ENCODE measurements at regions not wholly inside any gene's neighbourhood (a gene's known extent, or its start where the extent isn't known, plus 50 kb on each side); places are given as distances from the start of the nearest gene placed in this dataset.

GRCh38 chr19:28874742-28875141, 338.2 kb downstream of the UQCRFS1 start:
- Histone ChIP-seq H3K4me2 (no peak overlapping the region), H3K27ac (no peak overlapping the region), H3K4me1 (no peaks in the 10 kb centered on the region), H3K9me3 (peaks cover 12% of the 10 kb centered on the region), H3K4me3 (no peak overlapping the region)
- TF ChIP-seq SREBF2 (IDR thresholded peaks at IDR 0.05) (no peak), ELK1 (IDR thresholded peaks at IDR 0.05; ENCODE audit: low read depth, low read length) (no peak), CEBPB (IDR thresholded peaks at IDR 0.05) (no peak), NR3C1 (IDR thresholded peaks at IDR 0.05) (no peak), FOSB (CRISPR knock-in tag; IDR thresholded peaks at IDR 0.05) (no peak), HDAC2 (IDR thresholded peaks at IDR 0.05) (no peak)
- 30% methylated on average over 9 of the region's 9 CpGs for WGBS (ENCODE audit: missing lambda C conversion rate)
- CTCF ChIA-PET = no interaction called here
- DNase-seq (ENCODE audit: low read depth in 1 of 2, low spot score in 1 of 2) (no peak), ATAC-seq (no peak), FAIRE-seq (no peak)
- POLR2A ChIA-PET = no interaction called here

- ATAC-seq (no peak), DNase-seq (ENCODE audit: low read depth in 1 of 2, low spot score in 1 of 2) (no peak), FAIRE-seq (no peak)
- Histone ChIP-seq H3K27ac (no peak overlapping the region), H3K4me1 (no peaks in the 10 kb centered on the region), H3K9me3 (peaks cover 16% of the 10 kb centered on the region), H3K4me3 (no peak overlapping the region), H3K4me2 (no peak overlapping the region)
- ChIA-PET POLR2A (no interaction called here), CTCF (interaction anchor here (0.6 kb wide), 1 partner anchor 130 kb away, joined by 3 read pairs; no protein-coding TSS in a partner anchor)
- no peak for TF ChIP-seq FOSL2 (IDR thresholded peaks at IDR 0.05)
- no peak for TF ChIP-seq FOSL2 (CRISPR knock-in tag; IDR thresholded peaks at IDR 0.05)
- no peak for TF ChIP-seq POLR2A (IDR thresholded peaks at IDR 0.05; ENCODE audit: low read length)
- no peak for TF ChIP-seq MYC (IDR thresholded peaks at IDR 0.05; ENCODE audit: borderline replicate concordance, low read length)
- no peak for TF ChIP-seq HOXA7 (CRISPR knock-in tag; IDR thresholded peaks at IDR 0.05)
- TF ChIP-seq CHD4 (IDR thresholded peaks at IDR 0.05; ENCODE audit: borderline replicate concordance) = no peak
- WGBS (ENCODE audit: missing lambda C conversion rate) = 5% methylated on average over 2 of the region's 2 CpGs
Observed at GRCh38 chr19:28873301-28873700, 339.6 kb downstream of the UQCRFS1 start.

- ATAC-seq (peak in 1 of 2 experiments; percentile 47; a peak in 3 of 6 replicates), FAIRE-seq (no peak), DNase-seq (ENCODE audit: low read depth in 1 of 2, low spot score in 1 of 2) (no peak)
- Histone ChIP-seq H3K4me2 (no peak overlapping the region), H3K27ac (no peak overlapping the region), H3K4me1 (no peaks in the 10 kb centered on the region), H3K4me3 (no peak overlapping the region), H3K9me3 (peaks cover 21% of the 10 kb centered on the region)
- POLR2A ChIA-PET = no interaction called here
- TF ChIP-seq HMGXB4 (CRISPR knock-in tag; IDR thresholded peaks at IDR 0.05; ENCODE audit: borderline replicate concordance) (no peak), MYC (IDR thresholded peaks at IDR 0.05; ENCODE audit: borderline replicate concordance, low read length) (no peak), FOSL2 (IDR thresholded peaks at IDR 0.05) (no peak), FOSL2 (CRISPR knock-in tag; IDR thresholded peaks at IDR 0.05) (no peak), HOXB13 (CRISPR knock-in tag; IDR thresholded peaks at IDR 0.05; ENCODE audit: low read depth) (no peak), HOXB5 (CRISPR knock-in tag; IDR thresholded peaks at IDR 0.05) (no peak), POLR2A (IDR thresholded peaks at IDR 0.05; ENCODE audit: low read length) (no peak), EHF (CRISPR knock-in tag; IDR thresholded peaks at IDR 0.05) (no peak), ELK1 (IDR thresholded peaks at IDR 0.05; ENCODE audit: low read depth, low read length) (no peak), RNF2 (IDR thresholded peaks at IDR 0.05; ENCODE audit: borderline replicate concordance, low read depth) (no peak), HES2 (IDR thresholded peaks at IDR 0.05) (no peak), CHD4 (IDR thresholded peaks at IDR 0.05; ENCODE audit: borderline replicate concordance) (no peak), FOSB (CRISPR knock-in tag; IDR thresholded peaks at IDR 0.05) (no peak), FOXS1 (CRISPR knock-in tag; IDR thresholded peaks at IDR 0.05) (no peak), ZSCAN20 (CRISPR knock-in tag; IDR thresholded peaks at IDR 0.05) (no peak), MAX (IDR thresholded peaks at IDR 0.05) (no peak), RFX5 (IDR thresholded peaks at IDR 0.05) (no peak)
- CTCF ChIA-PET = interaction anchor here (1.9 kb wide), 1 partner anchor 8 kb away, joined by 7 read pairs; no protein-coding TSS in a partner anchor
- whole genome bisulfite sequencing (ENCODE audit: missing lambda C conversion rate) = 28% methylated on average over 12 of the region's 12 CpGs
Observed at GRCh38 chr19:28871099-28871725, 341.7 kb downstream of the UQCRFS1 start.

Measured in A549 (cell line).